Endothelial cell (in vitro differentiated cells): ENCODE measurements at regions not wholly inside any gene's neighbourhood (a gene's known extent, or its start where the extent isn't known, plus 50 kb on each side); places are given as distances from the start of the nearest gene placed in this dataset.
"Not testable (repeated sequence)": the region's sequence is repeated elsewhere in the genome, so short reads cannot be mapped to it uniquely, and the experiment has no call there.

Source experiments
- DNase-seq: peaks from one replicate; pipeline ENCODE4 v3.0.0; 2021; ENCODE audit warnings: low spot score
- H3K27ac Mint-ChIP-seq: one replicate; pipeline ENCODE4 v1.8.0; 2021; ENCODE audit warnings: mixed read lengths, inconsistent platforms; ENCODE audit not compliant: unreplicated experiment
- H3K27me3 Mint-ChIP-seq: one replicate; pipeline ENCODE4 v1.8.0; 2021; ENCODE audit warnings: mild to moderate bottlenecking, moderate library complexity, mixed read lengths, inconsistent platforms; ENCODE audit not compliant: unreplicated experiment
- H3K36me3 Mint-ChIP-seq: one replicate; pipeline ENCODE4 v1.8.0; 2021; ENCODE audit warnings: mild to moderate bottlenecking, low read depth, mixed read lengths, inconsistent platforms; ENCODE audit not compliant: unreplicated experiment
- H3K4me1 Mint-ChIP-seq: one replicate; pipeline ENCODE4 v1.8.0; 2021; ENCODE audit warnings: mild to moderate bottlenecking, mixed read lengths, inconsistent platforms; ENCODE audit not compliant: unreplicated experiment
- H3K4me3 Mint-ChIP-seq: one replicate; pipeline ENCODE4 v1.8.0; 2021; ENCODE audit warnings: mild to moderate bottlenecking, mixed read lengths, inconsistent platforms; ENCODE audit not compliant: unreplicated experiment
- H3K9me3 Mint-ChIP-seq: one replicate; pipeline ENCODE4 v1.8.0; 2021; ENCODE audit warnings: mixed read lengths, inconsistent platforms; ENCODE audit not compliant: unreplicated experiment
- TF ChIP-seq, protein P1 (sequence below): fragments of 200-600 bp; sonication (generic); IDR thresholded peaks from one replicate; pipeline ENCODE4 v1.5.0; 2021; ENCODE audit warnings: antibody characterized with exemption; ENCODE audit not compliant: unreplicated experiment

DNA sequence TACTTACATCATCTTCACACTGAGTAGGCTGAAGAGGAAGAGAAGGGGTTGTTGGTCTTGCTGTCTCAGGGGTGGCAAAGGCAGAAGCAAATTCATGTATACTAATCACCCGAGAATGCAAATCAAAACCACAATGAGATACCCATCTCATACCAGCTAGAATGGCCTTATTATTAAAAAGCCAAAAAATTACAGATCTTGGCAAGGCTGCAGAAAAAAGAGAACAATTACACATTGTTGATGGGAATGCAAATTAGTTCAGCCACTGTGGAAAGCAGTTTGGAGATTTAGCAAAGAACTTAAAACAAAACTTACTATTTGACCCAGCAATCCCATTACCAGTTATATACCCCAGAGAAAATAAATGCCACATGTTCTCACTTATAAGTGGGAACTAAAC lies 154.9 kb downstream of the SEC23A start:
- Mint-ChIP-seq H3K36me3 (no peaks in the 10 kb centered on the region), H3K4me3 (no peak overlapping the region), H3K27ac (no peak overlapping the region), H3K27me3 (no peaks in the 10 kb centered on the region), H3K9me3 (no peaks in the 10 kb centered on the region), H3K4me1 (no peaks in the 10 kb centered on the region)
- no peak for DNase-seq
- TF ChIP-seq, protein P1, sequence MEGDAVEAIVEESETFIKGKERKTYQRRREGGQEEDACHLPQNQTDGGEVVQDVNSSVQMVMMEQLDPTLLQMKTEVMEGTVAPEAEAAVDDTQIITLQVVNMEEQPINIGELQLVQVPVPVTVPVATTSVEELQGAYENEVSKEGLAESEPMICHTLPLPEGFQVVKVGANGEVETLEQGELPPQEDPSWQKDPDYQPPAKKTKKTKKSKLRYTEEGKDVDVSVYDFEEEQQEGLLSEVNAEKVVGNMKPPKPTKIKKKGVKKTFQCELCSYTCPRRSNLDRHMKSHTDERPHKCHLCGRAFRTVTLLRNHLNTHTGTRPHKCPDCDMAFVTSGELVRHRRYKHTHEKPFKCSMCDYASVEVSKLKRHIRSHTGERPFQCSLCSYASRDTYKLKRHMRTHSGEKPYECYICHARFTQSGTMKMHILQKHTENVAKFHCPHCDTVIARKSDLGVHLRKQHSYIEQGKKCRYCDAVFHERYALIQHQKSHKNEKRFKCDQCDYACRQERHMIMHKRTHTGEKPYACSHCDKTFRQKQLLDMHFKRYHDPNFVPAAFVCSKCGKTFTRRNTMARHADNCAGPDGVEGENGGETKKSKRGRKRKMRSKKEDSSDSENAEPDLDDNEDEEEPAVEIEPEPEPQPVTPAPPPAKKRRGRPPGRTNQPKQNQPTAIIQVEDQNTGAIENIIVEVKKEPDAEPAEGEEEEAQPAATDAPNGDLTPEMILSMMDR: no peak

DNA sequence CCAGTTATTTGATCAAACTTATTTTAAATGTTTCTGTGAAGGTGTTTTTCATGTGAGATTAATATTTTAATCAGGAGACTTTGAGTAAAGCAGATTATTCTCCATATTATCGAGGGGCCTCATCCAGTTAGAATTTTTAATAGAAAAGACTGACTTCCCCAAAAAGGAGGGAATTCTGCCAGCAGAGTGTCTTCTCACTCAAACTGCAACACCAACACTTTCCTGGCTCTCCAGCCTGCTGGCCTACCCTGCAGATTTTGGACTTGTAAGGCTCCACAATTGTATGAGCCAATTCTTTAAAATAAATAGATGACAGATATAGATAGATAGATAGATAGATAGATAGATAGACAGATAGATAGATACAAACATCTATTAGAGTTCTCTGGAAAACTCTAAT lies 155.7 kb downstream of the SEC23A start:
- Mint-ChIP-seq H3K27me3 (no peaks in the 10 kb centered on the region), H3K4me1 (no peaks in the 10 kb centered on the region), H3K9me3 (no peaks in the 10 kb centered on the region), H3K4me3 (no peak overlapping the region), H3K27ac (no peak overlapping the region), H3K36me3 (no peaks in the 10 kb centered on the region)
- DNase-seq: no peak
- TF ChIP-seq, protein P1: no peak

DNA sequence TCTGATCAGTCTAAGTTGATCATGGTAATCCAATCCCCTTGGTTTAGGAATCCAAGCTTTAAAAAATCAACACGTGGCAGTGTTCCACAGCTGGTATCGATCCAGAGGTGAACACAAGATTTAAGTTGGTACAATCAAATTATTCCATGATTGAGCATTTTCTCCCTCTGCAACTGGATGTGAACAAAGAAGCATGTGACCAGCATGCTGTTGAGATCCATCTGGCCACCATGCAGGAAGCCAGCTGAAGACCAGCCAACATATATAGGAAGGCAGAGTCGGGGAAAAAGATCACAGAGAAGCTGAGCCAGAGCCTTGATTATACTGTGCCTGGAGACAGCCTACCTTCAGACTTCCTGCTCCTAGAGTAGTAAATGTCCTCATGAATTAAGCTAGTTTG lies 158.3 kb downstream of the SEC23A start:
- TF ChIP-seq, protein P1: no peak
- no peaks in the 10 kb centered on the region for H3K27me3 Mint-ChIP-seq
- H3K4me3 Mint-ChIP-seq: no peak overlapping the region

DNA sequence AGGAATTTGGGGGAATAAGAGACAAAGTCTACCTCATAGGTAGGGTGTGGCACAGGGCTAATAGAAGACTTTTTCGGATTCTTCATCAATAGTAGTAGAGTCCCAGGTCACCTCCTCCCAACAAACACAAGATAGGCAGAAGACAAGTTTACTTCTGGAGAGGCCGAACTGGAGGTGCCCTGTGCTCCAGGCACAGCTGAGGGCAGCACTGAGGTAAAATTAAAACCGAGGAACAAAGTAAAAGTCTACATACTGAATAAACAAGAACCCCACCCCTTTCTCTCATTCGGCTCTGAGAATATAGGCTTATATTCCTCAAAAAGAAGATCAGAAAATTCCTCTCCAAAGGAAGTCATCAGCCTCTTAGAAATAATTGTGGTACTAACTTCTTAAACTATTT lies 161.5 kb downstream of the SEC23A start:
- Mint-ChIP-seq H3K27me3 (peaks cover 1% of the 10 kb centered on the region), H3K4me1 (no peaks in the 10 kb centered on the region), H3K4me3 (no peak overlapping the region), H3K27ac (no peak overlapping the region), H3K9me3 (no peaks in the 10 kb centered on the region), H3K36me3 (no peaks in the 10 kb centered on the region)
- DNase-seq: no peak
- TF ChIP-seq, protein P1: no peak

More for the DNA sequence above, 158.3 kb downstream of the SEC23A start:
- no peaks in the 10 kb centered on the region for H3K4me1 Mint-ChIP-seq
- H3K9me3 Mint-ChIP-seq: no peaks in the 10 kb centered on the region
- no peak for DNase-seq
- H3K27ac Mint-ChIP-seq: no peak overlapping the region
- no peaks in the 10 kb centered on the region for H3K36me3 Mint-ChIP-seq

DNA sequence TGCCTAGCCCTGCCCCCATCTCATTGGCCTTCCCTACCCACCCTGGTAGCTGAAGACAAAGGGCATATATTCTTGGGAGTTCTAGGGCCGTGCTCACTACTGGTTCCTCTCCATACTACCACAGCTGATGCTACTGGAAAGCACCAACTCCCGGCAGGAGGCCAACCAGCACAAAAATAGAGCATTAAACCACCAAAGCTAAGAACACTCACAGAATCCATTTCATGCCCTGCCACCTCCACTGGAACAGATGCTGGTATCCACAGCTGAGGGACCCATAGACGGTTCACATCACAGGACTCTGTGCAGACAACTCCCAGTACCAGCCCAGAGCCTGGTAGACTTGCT lies 170.4 kb downstream of the SEC23A start:
- H3K27me3 Mint-ChIP-seq, H3K36me3 Mint-ChIP-seq, H3K9me3 Mint-ChIP-seq, H3K4me3 Mint-ChIP-seq, DNase-seq, H3K27ac Mint-ChIP-seq, H3K4me1 Mint-ChIP-seq: not testable (repeated sequence)
